KG1 (cell line): ENCODE measurements at regions not wholly inside any gene's neighbourhood (a gene's known extent, or its start where the extent isn't known, plus 50 kb on each side); places are given as distances from the start of the nearest gene placed in this dataset.

Source experiments
- DNase-seq: peaks from one replicate; lab custom pipeline; 2025; lab: John Stamatoyannopoulos, UW

- DNase-seq = no peak
These were observed 407.3 kb downstream of the MATN1 start for GRCh38 chr1:30316056-30316455.

GRCh38 chr1:30315185-30315960, 408.0 kb downstream of the MATN1 start:
- DNase-seq = no peak

GRCh38 chr1:30314591-30314990, 408.8 kb downstream of the MATN1 start:
- DNase-seq = no peak

GRCh38 chr1:30313584-30313983, 409.8 kb downstream of the MATN1 start:
- DNase-seq = no peak

- DNase-seq = no peak
These were observed 410.2 kb downstream of the MATN1 start for GRCh38 chr1:30313176-30313575.

GRCh38 chr1:30312226-30312625, 411.2 kb downstream of the MATN1 start:
- no peak for DNase-seq

GRCh38 chr1:30311749-30312148, 411.6 kb downstream of the MATN1 start:
- DNase-seq = no peak

GRCh38 chr1:30310966-30311742, 412.2 kb downstream of the MATN1 start:
- no peak for DNase-seq

GRCh38 chr1:30307182-30307581, 416.2 kb downstream of the MATN1 start:
- no peak for DNase-seq

- DNase-seq = no peak
These were observed 417.9 kb downstream of the MATN1 start for GRCh38 chr1:30305519-30305918.

GRCh38 chr1:30305061-30305460, 418.3 kb downstream of the MATN1 start:
- no peak for DNase-seq

GRCh38 chr1:30304080-30304479, 419.3 kb downstream of the MATN1 start:
- no peak for DNase-seq

- DNase-seq = no peak
These were observed 420.0 kb downstream of the MATN1 start for GRCh38 chr1:30303387-30303786.

- no peak for DNase-seq
These were observed 420.5 kb downstream of the MATN1 start for GRCh38 chr1:30302858-30303257.

GRCh38 chr1:30300669-30301068, 422.7 kb downstream of the MATN1 start:
- no peak for DNase-seq

- DNase-seq = no peak
These were observed 424.0 kb downstream of the MATN1 start for GRCh38 chr1:30299393-30299792.

- DNase-seq = no peak
These were observed 427.7 kb downstream of the MATN1 start for GRCh38 chr1:30295674-30296073.

- DNase-seq = no peak
These were observed 428.1 kb downstream of the MATN1 start for GRCh38 chr1:30295266-30295665.

GRCh38 chr1:30294508-30294907, 428.9 kb downstream of the MATN1 start:
- DNase-seq = no peak

GRCh38 chr1:30292451-30292850, 430.9 kb downstream of the MATN1 start:
- DNase-seq = no peak

GRCh38 chr1:30291526-30291925, 431.9 kb downstream of the MATN1 start:
- DNase-seq = no peak

- no peak for DNase-seq
These were observed 432.8 kb downstream of the MATN1 start for GRCh38 chr1:30290581-30290980.

- DNase-seq = no peak
These were observed 435.4 kb downstream of the MATN1 start for GRCh38 chr1:30287976-30288375.
